Activated CD8-positive, alpha-beta memory T cell treated with anti-CD3 and anti-CD28 coated beads, Interleukin-2, amount 10 ng/mL, durations not matched to agents 7 days and 5 days (primary cell): ENCODE measurements at regions not wholly inside any gene's neighbourhood (a gene's known extent, or its start where the extent isn't known, plus 50 kb on each side); places are given as distances from the start of the nearest gene placed in this dataset.
"Not testable (repeated sequence)": the region's sequence is repeated elsewhere in the genome, so short reads cannot be mapped to it uniquely, and the experiment has no call there.

ENCODE experiments used
- ATAC-seq: fragments of 150-1000 bp; cut with Tn5 transposase; one replicate; pipeline ENCODE4 v1.10.0; 2021; ENCODE audit warnings: moderate library complexity
- CTCF ChIA-PET: fragments of 350-600 bp; sonication (Branson Sonifier 250); formaldehyde crosslinking; loops from one replicate; lab custom pipeline; 2021; ENCODE audit warnings: antibody characterized with exemption; lab: Charles Lee
- DNase-seq: peaks from one replicate; pipeline ENCODE4 v3.0.0-alpha.2; 2020
- H3K27ac Mint-ChIP-seq: one replicate; pipeline ENCODE4 v1.8.0; 2021; ENCODE audit warnings: mild to moderate bottlenecking, mixed read lengths
- H3K27me3 Mint-ChIP-seq: one replicate; pipeline ENCODE4 v1.8.0; 2021; ENCODE audit warnings: mixed read lengths
- H3K36me3 Mint-ChIP-seq: one replicate; pipeline ENCODE4 v1.8.0; 2021; ENCODE audit warnings: mild to moderate bottlenecking, mixed read lengths
- H3K4me1 Mint-ChIP-seq: one replicate; pipeline ENCODE4 v1.8.0; 2021; ENCODE audit warnings: mixed read lengths
- H3K4me3 Mint-ChIP-seq: one replicate; pipeline ENCODE4 v1.8.0; 2021; ENCODE audit warnings: mild to moderate bottlenecking, moderate library complexity, mixed read lengths
- H3K9me3 Mint-ChIP-seq: one replicate; pipeline ENCODE4 v1.8.0; 2022; ENCODE audit warnings: low read depth, mixed read lengths

DNA sequence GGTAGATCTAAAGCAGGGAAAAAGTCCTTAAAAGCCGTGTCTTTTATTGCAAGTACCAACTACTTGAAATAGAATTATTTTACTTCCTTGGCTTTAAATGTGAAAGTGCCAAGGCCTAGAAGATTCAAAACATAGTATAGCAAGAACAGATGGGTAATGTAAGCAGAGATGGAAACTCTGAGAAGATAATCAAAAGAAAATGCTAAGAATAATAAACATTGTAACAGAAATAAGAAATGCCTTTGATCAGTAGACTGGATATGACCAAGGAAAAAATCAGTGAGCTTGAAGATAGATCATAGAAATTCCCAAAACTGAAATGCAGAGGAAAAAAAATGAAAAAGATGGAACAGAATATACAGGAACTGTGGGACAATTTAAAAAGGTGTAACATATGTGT, 113.1 kb downstream of the BLID start:
- Mint-ChIP-seq H3K27me3 (no peaks in the 10 kb centered on the region), H3K9me3 (no peaks in the 10 kb centered on the region), H3K27ac (no peak overlapping the region), H3K36me3 (no peaks in the 10 kb centered on the region), H3K4me3 (no peak overlapping the region), H3K4me1 (no peaks in the 10 kb centered on the region)
- ATAC-seq (no peak), DNase-seq (no peak)
- CTCF ChIA-PET, result no interaction called here

DNA sequence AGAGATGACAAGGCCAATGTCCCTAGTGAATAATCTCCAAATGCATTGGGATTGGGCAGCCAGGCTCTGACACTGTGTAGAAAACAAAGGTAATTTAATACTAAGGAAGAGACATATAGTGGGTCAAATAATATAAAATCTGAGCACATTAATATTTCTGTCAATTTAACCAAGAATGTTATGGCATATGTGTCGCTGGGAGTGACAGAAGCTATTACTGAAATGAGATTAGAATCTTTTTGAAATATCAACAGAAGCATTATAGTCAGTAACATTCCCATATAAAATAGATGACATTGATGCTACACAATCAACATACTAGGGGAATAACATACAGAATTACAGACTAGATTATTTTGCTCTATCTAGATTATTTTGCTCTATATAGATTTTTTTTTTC, 114.0 kb downstream of the BLID start:
- DNase-seq, result no peak
- Mint-ChIP-seq H3K4me3 (no peak overlapping the region), H3K36me3 (no peaks in the 10 kb centered on the region), H3K27me3 (no peaks in the 10 kb centered on the region), H3K9me3 (no peaks in the 10 kb centered on the region), H3K27ac (no peak overlapping the region), H3K4me1 (no peaks in the 10 kb centered on the region)
- no peak for ATAC-seq
- CTCF ChIA-PET, result no interaction called here

DNA sequence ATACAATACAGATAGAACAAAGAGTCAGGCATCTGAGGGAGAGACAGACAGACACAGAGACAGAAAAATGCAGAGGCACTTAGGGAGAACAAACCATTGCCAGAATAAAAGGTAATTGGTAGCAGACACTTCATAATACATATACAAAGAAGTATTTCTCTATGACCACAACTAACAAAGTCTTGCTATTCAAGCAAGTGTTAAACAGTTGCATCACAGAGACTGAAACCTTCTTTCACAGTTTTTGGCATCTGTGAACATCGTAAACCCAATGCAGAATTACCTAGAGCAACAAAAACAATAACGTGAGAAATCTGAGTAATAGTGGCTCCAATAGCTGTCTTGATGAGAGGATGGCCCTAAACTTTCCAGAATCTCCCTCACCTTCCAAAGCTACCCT, 116.4 kb downstream of the BLID start:
- H3K4me3 Mint-ChIP-seq, result no peak overlapping the region

DNA sequence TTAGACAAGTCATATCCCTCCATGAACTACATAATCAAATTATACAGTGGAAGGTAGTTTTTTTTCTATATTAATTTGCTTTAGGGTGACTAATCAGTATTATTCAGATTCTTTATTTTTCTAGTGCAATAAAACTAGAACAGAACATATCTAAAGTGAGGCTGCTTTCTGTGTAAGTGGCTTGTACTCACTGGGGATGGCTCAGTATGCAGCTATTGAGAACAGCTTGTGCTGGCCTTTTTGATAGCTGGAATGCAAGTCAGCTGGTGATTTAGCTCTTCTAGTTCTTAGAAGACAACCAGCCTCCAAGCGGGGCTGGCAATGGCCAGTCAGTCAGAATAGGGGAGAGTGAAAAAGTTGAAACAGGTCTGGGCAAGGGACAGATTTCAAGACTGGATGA, 119.4 kb downstream of the BLID start:
- H3K4me3 Mint-ChIP-seq, result no peak overlapping the region
- ATAC-seq (no peak), DNase-seq (no peak)
- no peaks in the 10 kb centered on the region for H3K9me3 Mint-ChIP-seq
- no peak overlapping the region for H3K27ac Mint-ChIP-seq
- CTCF ChIA-PET, result no interaction called here
- H3K27me3 Mint-ChIP-seq, result no peaks in the 10 kb centered on the region
- no peaks in the 10 kb centered on the region for H3K36me3 Mint-ChIP-seq
- H3K4me1 Mint-ChIP-seq, result no peaks in the 10 kb centered on the region

More for the DNA sequence above, 116.4 kb downstream of the BLID start:
- Mint-ChIP-seq H3K27ac (no peak overlapping the region), H3K9me3 (no peaks in the 10 kb centered on the region), H3K4me1 (no peaks in the 10 kb centered on the region), H3K27me3 (no peaks in the 10 kb centered on the region), H3K36me3 (no peaks in the 10 kb centered on the region)
- DNase-seq, result no peak
- CTCF ChIA-PET, result no interaction called here
- no peak for ATAC-seq

DNA sequence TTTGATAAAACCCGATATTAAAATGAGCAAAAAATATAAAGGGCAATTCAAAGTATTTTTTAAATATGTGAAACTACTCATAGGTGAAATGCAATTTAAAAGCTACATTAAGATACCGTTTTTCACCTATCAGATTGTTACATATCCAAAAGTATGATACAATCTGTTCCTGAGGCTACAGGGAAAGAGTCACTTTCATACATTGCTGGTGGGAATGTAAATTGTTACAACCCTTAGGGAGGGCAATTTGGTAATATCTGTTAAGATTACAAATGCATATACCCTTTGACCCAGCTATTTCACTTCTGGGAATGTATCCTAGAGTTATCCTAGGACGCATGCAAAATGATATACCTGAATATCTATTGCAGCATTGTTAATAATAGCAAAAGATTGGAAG, 132.1 kb downstream of the BLID start:
- ATAC-seq (no peak), DNase-seq (no peak)
- Mint-ChIP-seq H3K36me3 (no peaks in the 10 kb centered on the region), H3K4me1 (no peaks in the 10 kb centered on the region), H3K27me3 (no peaks in the 10 kb centered on the region), H3K27ac (no peak overlapping the region), H3K4me3 (no peak overlapping the region), H3K9me3 (no peaks in the 10 kb centered on the region)
- CTCF ChIA-PET, result no interaction called here

DNA sequence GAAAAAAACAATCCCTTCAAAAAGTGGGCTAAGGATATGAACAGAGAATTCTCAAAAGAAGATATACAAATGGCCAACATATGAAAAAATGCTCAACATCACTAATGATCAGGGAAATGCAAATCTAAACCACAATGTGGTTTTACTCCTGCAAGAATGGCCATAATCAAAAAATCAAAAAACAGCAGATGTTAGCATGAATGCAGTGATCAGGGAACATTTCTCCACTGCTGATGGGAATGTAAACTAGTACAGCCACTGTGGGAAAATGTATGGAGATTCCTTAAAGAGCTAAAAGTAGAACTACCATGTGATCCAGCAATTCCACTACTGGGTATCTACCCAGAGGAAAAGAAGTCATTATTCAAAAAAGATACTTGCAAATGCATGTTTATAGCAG, 138.1 kb downstream of the BLID start:
- H3K36me3 Mint-ChIP-seq, H3K4me3 Mint-ChIP-seq, ATAC-seq, H3K4me1 Mint-ChIP-seq, CTCF ChIA-PET, H3K9me3 Mint-ChIP-seq, H3K27ac Mint-ChIP-seq, DNase-seq, H3K27me3 Mint-ChIP-seq: not testable (repeated sequence)

DNA sequence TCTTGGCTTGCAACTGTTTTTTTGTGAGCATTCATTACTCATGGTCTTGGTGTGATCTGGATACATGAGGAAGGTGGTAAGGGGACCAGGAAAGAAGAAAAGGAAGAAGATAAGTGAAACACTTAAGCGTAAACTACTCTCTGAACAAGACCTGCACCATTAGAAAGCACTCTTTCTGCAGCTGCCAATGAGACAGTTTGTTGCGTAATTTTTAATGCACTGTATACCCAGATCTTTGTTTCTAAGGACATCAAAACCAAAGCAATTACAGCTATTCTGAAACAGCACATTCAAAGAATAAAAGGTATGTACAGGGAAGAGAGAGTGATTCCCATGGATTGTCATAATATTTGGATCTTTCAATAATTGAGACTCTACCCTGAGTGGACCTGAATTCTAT, 147.4 kb downstream of the BLID start:
- H3K36me3 Mint-ChIP-seq, result no peaks in the 10 kb centered on the region
- no peak overlapping the region for H3K4me3 Mint-ChIP-seq
- no peak overlapping the region for H3K27ac Mint-ChIP-seq
- ATAC-seq (no peak), DNase-seq (no peak)
- no peaks in the 10 kb centered on the region for H3K27me3 Mint-ChIP-seq
- CTCF ChIA-PET, result no interaction called here
- H3K9me3 Mint-ChIP-seq, result no peaks in the 10 kb centered on the region
- no peaks in the 10 kb centered on the region for H3K4me1 Mint-ChIP-seq

DNA sequence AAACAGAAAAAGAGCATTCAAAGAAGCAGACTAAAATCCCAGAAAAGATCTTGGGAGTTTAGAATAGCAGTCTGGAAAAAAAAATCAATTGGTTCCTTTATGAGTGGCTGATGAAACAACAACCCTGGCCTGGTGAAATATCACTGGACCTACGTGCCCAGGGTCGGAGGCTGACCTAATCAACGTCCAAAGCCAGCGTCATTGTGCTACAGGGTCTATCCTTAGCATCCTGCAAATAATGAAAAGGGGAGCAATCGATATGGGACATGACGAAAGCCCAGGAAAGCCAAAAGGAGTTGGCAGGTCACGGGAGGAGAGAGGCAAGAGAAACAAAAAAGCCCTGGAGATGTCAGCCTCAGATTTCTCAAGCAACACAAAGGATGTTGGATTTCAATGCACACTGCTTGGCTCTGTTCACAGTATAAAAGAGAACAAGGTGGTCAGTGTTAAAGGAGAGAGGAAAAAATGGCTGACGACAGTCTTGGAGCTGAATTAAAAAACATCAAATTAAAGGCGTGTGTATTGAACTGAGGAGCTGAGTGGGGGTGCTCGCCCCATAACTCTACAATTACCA, 148.8 kb downstream of the BLID start:
- Mint-ChIP-seq H3K27me3 (no peaks in the 10 kb centered on the region), H3K36me3 (no peaks in the 10 kb centered on the region), H3K4me1 (no peaks in the 10 kb centered on the region), H3K27ac (no peak overlapping the region), H3K4me3 (no peak overlapping the region), H3K9me3 (no peaks in the 10 kb centered on the region)
- CTCF ChIA-PET, result no interaction called here
- no peak for ATAC-seq
- DNase-seq, result no peak

DNA sequence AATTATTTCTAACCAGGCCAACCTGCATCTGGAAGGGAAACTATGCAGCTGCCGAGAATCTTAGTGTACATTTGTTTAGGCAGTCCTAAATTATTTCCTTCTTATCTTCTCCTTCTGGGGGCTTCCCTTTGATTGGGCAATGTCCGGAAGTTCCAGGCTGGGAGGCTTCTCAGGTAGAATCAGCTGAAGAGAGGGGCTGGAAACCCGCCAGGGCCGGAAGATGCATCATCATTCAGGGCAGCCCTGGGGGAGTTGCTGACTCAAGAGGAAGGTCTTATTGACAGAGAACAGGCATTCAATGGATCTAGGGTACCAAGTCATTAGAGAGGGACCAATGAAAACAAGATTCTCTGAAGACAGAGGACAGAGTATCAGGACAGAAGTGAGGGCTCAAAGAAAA, 150.7 kb downstream of the BLID start:
- ATAC-seq (no peak), DNase-seq (no peak)
- Mint-ChIP-seq H3K36me3 (no peaks in the 10 kb centered on the region), H3K9me3 (no peaks in the 10 kb centered on the region), H3K27ac (no peak overlapping the region), H3K27me3 (no peaks in the 10 kb centered on the region), H3K4me1 (no peaks in the 10 kb centered on the region), H3K4me3 (no peak overlapping the region)
- CTCF ChIA-PET, result no interaction called here

DNA sequence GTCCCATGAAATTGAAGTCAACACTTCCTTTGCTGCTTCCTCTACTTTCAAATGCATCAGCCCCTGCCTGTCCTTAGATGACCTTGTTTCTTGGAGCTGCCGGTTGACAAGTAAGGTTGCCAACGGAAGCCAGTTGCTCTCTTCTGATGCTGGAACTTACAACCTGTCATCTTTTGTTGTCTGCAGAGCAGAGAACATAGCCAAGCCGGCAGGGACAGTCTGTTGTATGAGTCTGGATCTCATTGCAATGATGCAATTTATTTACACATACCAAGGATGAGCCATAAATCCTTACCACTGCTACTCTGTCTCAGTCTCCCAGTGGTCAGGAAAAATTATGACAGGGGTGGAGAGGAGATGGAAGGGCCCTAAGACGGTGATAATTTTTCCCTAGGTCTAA, 151.4 kb downstream of the BLID start:
- ATAC-seq, result no peak
- no peak for DNase-seq
- no peaks in the 10 kb centered on the region for H3K9me3 Mint-ChIP-seq
- H3K27me3 Mint-ChIP-seq, result no peaks in the 10 kb centered on the region
- H3K27ac Mint-ChIP-seq, result no peak overlapping the region
- H3K4me1 Mint-ChIP-seq, result no peaks in the 10 kb centered on the region
- H3K4me3 Mint-ChIP-seq, result no peak overlapping the region
- CTCF ChIA-PET, result no interaction called here
- H3K36me3 Mint-ChIP-seq, result no peaks in the 10 kb centered on the region

DNA sequence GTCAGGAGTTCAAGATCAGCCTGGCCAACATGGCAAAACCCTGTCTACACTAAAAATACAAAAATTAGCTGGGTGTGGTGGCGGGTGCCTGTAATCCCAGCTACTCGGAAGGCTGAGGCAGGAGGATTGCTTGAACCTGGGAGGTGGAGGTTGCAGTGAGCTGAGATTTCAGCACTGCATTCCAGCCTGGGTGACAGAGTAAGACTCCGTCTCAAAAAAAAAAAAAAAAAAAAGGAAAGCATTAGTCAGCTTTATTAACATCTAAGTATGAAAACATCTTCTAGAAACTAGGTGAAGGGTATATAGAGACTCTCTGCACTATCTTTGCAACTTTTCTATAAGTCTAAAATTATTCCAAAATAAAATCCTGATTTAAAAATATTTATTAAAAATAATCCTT, 152.2 kb downstream of the BLID start:
- H3K4me3 Mint-ChIP-seq, CTCF ChIA-PET, H3K4me1 Mint-ChIP-seq, DNase-seq, H3K27me3 Mint-ChIP-seq, H3K36me3 Mint-ChIP-seq, H3K9me3 Mint-ChIP-seq, H3K27ac Mint-ChIP-seq, ATAC-seq: not testable (repeated sequence)

DNA sequence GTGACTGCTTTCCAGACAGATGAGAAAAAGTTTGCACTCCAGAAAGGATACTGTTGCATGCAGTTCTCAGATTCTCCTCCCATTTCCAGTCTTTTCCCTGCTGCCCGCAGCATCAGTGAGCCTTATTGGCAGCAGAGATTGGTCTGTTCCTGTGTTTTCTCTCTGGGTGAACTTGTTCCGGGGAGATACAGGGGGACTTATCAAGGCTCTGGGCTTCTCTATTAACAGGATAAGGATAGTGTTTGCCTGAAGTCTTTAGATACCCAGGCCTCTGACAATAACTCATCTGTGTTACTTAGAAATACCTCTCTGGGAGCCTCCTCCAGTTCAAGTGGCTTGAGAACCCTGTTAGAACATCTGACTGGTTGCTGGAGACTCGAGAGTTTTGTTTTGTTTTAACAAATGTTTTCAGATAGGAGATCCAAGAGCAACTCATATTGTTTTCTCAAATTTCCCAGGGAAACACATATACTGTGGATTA, 154.7 kb downstream of the BLID start:
- Mint-ChIP-seq H3K4me1 (no peaks in the 10 kb centered on the region), H3K4me3 (no peak overlapping the region)

DNA sequence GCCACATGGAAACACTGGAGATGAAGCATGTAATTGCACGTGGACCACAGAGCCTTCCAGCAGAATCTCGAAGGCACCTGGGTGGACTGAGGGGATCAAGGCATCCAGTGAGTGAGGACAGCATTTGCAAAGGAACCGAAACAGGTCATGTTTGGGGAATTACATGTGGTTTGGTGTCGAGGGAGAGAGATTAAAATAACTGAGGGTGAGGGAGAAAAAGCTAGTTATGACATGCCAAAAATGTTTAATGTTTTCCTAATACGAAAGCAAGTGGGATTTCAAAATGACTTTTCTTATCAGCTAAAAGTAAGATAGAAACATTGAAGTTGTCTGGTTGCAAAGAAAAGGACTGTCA, 157.1 kb downstream of the BLID start:
- Mint-ChIP-seq H3K27me3 (no peaks in the 10 kb centered on the region), H3K36me3 (no peaks in the 10 kb centered on the region), H3K27ac (no peak overlapping the region), H3K9me3 (no peaks in the 10 kb centered on the region), H3K4me3 (no peak overlapping the region), H3K4me1 (no peaks in the 10 kb centered on the region)
- no peak for DNase-seq
- ATAC-seq, result no peak
- CTCF ChIA-PET, result interaction anchor here (0.6 kb wide), 1 partner anchor 18 kb away, joined by 3 read pairs; no protein-coding TSS in a partner anchor

More for the DNA sequence above, 154.7 kb downstream of the BLID start:
- Mint-ChIP-seq H3K27ac (no peak overlapping the region), H3K27me3 (no peaks in the 10 kb centered on the region), H3K36me3 (no peaks in the 10 kb centered on the region), H3K9me3 (no peaks in the 10 kb centered on the region)
- CTCF ChIA-PET, result no interaction called here
- DNase-seq (no peak), ATAC-seq (no peak)

DNA sequence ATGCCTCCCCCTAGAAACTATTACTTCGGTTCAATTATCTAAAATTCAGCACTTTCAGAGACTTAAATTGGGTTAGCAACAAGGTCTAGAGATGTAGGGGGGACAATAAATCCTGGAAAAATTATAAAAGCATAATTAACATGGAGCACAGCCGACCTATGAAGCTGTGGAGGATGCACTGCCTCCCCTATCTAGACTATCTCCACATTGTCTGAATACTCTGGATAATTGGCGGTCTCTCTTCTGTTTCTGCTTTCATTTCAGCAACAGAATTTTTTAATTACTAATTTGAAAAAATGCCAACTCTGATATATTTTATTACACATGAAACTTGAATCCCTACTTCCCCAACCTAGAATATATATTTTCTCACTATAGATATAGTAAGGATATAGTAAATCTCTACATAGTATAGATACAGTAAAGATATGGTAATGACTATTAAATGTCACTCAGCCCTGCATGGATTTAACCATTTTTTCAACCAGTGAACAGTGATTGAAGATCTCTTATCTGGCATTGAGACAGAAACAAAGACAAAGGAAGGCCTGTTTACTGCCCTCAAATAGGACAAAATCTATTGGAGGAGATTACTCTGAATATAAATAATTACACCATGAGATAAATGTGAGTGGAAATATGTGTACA, 157.6 kb downstream of the BLID start:
- H3K27me3 Mint-ChIP-seq, result no peaks in the 10 kb centered on the region

More for the DNA sequence above, 157.6 kb downstream of the BLID start:
- Mint-ChIP-seq H3K4me3 (no peak overlapping the region), H3K9me3 (no peaks in the 10 kb centered on the region), H3K27ac (no peak overlapping the region), H3K36me3 (no peaks in the 10 kb centered on the region), H3K4me1 (no peaks in the 10 kb centered on the region)
- CTCF ChIA-PET, result no interaction called here
- DNase-seq (no peak), ATAC-seq (no peak)
